ENCODE measurements at regions not wholly inside any gene's neighbourhood (a gene's known extent, or its start where the extent isn't known, plus 50 kb on each side); places are given as distances from the start of the nearest gene placed in this dataset.

GRCh38 chrX:4315891-4316290, 602.4 kb upstream of the PRKX start:
- Histone ChIP-seq H3K27me3 (ENCODE audit: control insufficient read depth, insufficient read depth, low read length) (no peaks in the 10 kb centered on the region), H3K36me3 (ENCODE audit: control insufficient read depth, insufficient read depth, low read length) (no peaks in the 10 kb centered on the region), H3K4me3 (ENCODE audit: low read depth, low read length) (no peak overlapping the region)
- no peak for TF ChIP-seq CTCF (IDR thresholded peaks at IDR 0.05; ENCODE audit: insufficient read depth, low read length, poor library complexity, severe bottlenecking)
- DNase-seq (ENCODE audit: low read depth): no peak

GRCh38 chrX:4314586-4314985, 601.1 kb upstream of the PRKX start:
- no peak for TF ChIP-seq CTCF (IDR thresholded peaks at IDR 0.05; ENCODE audit: insufficient read depth, low read length, poor library complexity, severe bottlenecking)
- no peak for DNase-seq (ENCODE audit: low read depth)
- Histone ChIP-seq H3K4me3 (ENCODE audit: low read depth, low read length) (no peak overlapping the region), H3K36me3 (ENCODE audit: control insufficient read depth, insufficient read depth, low read length) (no peaks in the 10 kb centered on the region), H3K27me3 (ENCODE audit: control insufficient read depth, insufficient read depth, low read length) (no peaks in the 10 kb centered on the region)

- no peak for DNase-seq (ENCODE audit: low read depth)
- TF ChIP-seq CTCF (IDR thresholded peaks at IDR 0.05; ENCODE audit: insufficient read depth, low read length, poor library complexity, severe bottlenecking): no peak
- Histone ChIP-seq H3K27me3 (ENCODE audit: control insufficient read depth, insufficient read depth, low read length) (no peaks in the 10 kb centered on the region), H3K4me3 (ENCODE audit: low read depth, low read length) (no peak overlapping the region), H3K36me3 (ENCODE audit: control insufficient read depth, insufficient read depth, low read length) (no peaks in the 10 kb centered on the region)
These were observed 563.7 kb upstream of the PRKX start for GRCh38 chrX:4277122-4277521.

- DNase-seq (ENCODE audit: low read depth): no peak
- no peak for TF ChIP-seq CTCF (IDR thresholded peaks at IDR 0.05; ENCODE audit: insufficient read depth, low read length, poor library complexity, severe bottlenecking)
- no peaks in the 10 kb centered on the region for H3K27me3 ChIP-seq (ENCODE audit: control insufficient read depth, insufficient read depth, low read length)
- no peaks in the 10 kb centered on the region for H3K36me3 ChIP-seq (ENCODE audit: control insufficient read depth, insufficient read depth, low read length)
- H3K4me3 ChIP-seq (ENCODE audit: low read depth, low read length): no peak overlapping the region
These were observed 555.2 kb upstream of the PRKX start for GRCh38 chrX:4268676-4269075.

GRCh38 chrX:4265036-4265435, 551.6 kb upstream of the PRKX start:
- H3K4me3 ChIP-seq (ENCODE audit: low read depth, low read length): no peak overlapping the region
- DNase-seq (ENCODE audit: low read depth): no peak
- TF ChIP-seq CTCF (IDR thresholded peaks at IDR 0.05; ENCODE audit: insufficient read depth, low read length, poor library complexity, severe bottlenecking): no peak
- no peaks in the 10 kb centered on the region for H3K36me3 ChIP-seq (ENCODE audit: control insufficient read depth, insufficient read depth, low read length)
- no peaks in the 10 kb centered on the region for H3K27me3 ChIP-seq (ENCODE audit: control insufficient read depth, insufficient read depth, low read length)

GRCh38 chrX:4263030-4263803, 549.8 kb upstream of the PRKX start:
- no peak for DNase-seq (ENCODE audit: low read depth)
- no peak for TF ChIP-seq CTCF (IDR thresholded peaks at IDR 0.05; ENCODE audit: insufficient read depth, low read length, poor library complexity, severe bottlenecking)
- Histone ChIP-seq H3K27me3 (ENCODE audit: control insufficient read depth, insufficient read depth, low read length) (no peaks in the 10 kb centered on the region), H3K4me3 (ENCODE audit: low read depth, low read length) (no peak overlapping the region), H3K36me3 (ENCODE audit: control insufficient read depth, insufficient read depth, low read length) (no peaks in the 10 kb centered on the region)

All from kidney epithelial cell (primary cell).